ENCODE measurements at regions not wholly inside any gene's neighbourhood (a gene's known extent, or its start where the extent isn't known, plus 50 kb on each side); places are given as distances from the start of the nearest gene placed in this dataset.

GRCh38 chr10:77712207-77712606 lies 74.6 kb upstream of the KCNMA1 start:
- DNase-seq (ENCODE audit: low read depth, low spot score), result no peak
- H3K4me3 ChIP-seq (ENCODE audit: low read length), result no peak overlapping the region

DNA sequence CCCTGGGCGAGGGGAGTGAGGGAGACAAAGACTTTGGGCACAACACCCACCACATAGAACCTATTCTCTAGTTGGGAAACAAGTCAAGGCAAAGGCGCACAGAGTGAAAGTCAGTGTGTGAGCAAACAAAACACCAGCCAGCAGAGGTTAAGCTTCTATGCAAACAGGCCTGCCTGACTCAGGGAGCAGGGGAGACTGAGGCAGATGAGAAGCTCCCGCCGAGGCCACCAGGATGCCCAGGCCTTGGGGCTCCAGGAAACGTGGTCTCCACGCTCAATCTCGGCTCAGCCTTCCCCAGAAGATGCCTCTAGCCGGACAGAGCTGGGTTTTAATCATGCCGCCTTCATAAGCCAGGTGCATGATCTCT lies 74.1 kb upstream of the KCNMA1 start:
- H3K4me3 ChIP-seq (ENCODE audit: low read length), result no peak overlapping the region

DNA sequence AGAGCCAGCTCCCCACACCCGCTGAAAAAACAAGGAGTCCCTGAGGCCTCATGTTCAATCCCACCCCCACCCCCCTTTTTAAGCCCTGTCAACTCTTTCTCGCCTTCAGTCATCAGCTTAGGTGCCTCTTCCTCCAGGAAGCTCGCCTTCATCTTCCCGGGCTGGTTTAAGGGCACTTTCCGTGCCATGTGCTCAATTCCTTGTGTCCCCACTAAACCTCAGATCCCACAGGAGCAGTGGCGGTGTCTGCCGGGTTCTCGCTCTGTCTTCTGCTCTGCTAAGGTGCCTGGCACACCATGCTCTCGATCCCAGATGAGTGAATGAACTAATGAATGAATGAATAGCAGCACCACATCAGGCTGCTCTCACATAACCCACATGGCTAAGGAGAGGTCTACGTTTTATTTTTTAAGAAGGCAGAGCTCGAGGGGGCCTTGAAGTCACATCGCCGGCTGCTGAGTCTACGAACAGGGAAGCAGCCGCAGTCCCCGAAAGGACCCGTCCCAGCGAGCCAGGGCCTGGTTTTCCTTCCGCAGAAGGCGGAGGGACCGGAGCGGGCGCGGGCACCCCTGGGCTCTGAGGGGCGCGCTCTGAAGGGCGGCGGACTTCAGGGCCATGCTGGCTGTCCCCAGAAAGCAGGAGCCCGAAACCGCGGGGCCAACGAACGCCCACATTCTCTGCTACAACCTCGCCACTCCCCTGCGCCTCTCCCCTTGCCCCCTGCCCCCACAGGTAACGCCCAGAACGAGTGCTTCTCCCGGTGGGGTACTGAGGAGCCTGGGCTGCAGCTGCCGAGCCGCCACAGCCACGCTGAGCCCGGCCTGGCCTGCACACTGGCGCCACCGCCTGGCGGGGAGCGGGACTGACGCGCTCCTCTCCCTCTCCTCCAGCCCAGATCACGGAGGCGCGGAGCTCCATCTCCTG lies 73.4 kb upstream of the KCNMA1 start:
- peak; percentile 6 for DNase-seq (ENCODE audit: low read depth, low spot score)
- H3K4me3 ChIP-seq (ENCODE audit: low read length), result no peak overlapping the region

More for the DNA sequence above, 74.1 kb upstream of the KCNMA1 start:
- no peak for DNase-seq (ENCODE audit: low read depth, low spot score)

DNA sequence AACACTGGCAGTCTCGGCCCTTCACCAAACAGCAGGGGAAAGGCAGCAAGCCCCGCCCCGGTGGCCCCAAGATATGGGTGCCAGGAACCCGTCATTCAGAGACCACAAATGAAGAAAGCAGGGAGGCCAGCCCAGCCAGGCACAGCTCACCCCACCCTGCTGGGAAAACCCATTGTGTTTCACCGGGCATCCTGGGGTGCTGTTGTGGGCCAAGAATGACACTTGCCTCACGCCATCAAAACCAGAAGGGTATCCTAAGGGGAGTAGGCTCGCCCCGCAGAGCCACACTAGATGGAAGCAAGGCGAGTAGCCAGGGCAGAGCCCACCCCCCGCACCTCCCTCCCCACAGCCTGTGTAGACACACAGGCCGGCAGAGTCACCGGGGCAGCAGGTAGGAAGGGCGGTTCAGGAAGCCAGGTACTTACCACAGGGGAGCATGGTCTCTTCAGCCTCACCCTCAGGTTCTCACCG lies 72.5 kb upstream of the KCNMA1 start:
- DNase-seq (ENCODE audit: low read depth, low spot score), result no peak
- no peak overlapping the region for H3K4me3 ChIP-seq (ENCODE audit: low read length)

- no peak for DNase-seq (ENCODE audit: low read depth, low spot score)
Measured at GRCh38 chr10:77707570-77707969, 70.0 kb upstream of the KCNMA1 start.

DNA sequence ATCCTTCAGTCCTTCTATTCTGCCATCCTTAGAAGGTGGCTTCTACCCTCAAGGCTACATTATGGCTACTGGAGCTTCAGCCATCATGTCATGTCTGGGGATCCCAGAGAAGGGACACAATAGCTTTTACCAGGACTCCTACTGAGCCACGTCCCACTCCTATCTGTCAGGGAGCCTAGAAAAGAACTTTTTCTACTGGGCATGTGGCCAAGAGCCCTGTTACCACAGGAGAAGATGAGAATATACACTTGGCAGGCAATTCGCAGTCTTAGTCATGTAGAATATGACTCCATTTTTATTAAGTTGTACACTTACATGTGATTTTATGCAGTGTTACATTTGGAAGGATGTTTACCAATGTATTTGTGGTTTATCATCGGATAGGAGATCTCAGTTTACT lies 64.6 kb upstream of the KCNMA1 start:
- no peak for DNase-seq (ENCODE audit: low read depth, low spot score)
- H3K4me3 ChIP-seq (ENCODE audit: low read length), result no peak overlapping the region

More at GRCh38 chr10:77707570-77707969, 70.0 kb upstream of the KCNMA1 start:
- H3K4me3 ChIP-seq (ENCODE audit: low read length), result no peak overlapping the region

DNA sequence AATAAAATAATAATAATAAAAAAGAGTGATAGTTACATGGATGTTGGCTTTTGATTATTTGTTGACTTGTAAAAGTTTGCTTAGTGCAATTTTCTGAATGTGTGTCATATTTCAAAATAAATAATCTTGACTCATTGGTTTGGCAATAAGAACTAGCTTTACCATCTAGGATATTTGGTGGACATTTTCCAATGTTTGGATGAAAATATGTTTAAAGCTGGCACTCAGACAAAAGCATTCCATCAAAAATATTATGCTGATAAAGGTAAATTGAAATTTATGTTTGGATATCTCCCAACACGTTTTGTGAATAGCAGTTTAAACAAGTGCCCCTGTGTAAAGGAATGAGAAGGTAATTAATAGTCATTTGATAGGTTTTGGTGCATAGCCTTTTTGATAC lies 62.5 kb upstream of the KCNMA1 start:
- DNase-seq (ENCODE audit: low read depth, low spot score), result no peak
- H3K4me3 ChIP-seq (ENCODE audit: low read length), result no peak overlapping the region

DNA sequence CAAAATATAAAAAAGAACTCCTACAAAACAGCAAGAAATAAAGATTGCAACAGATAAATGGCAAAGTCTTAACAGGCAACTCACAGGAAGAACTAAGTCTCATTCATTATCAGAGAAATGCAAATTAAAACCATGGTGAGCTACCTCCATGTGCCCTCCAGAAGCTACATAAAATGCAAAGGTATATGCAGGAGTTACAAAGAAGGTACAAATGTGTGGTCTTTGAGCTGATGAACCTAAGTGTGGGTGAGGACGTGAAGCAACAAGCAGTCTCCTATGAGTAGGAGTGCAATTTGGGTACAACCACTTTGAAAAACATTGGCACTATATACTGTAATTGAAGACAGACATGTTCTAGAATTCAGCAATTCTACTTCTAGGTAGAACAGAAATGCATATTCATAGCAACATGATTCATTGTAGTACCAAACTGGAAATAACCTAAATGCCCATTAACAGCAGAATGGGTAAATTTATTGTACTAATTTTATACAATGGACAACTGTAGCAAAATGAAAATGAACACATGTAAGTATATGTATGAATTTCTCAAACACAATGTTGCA lies 61.6 kb upstream of the KCNMA1 start:
- no peak overlapping the region for H3K4me3 ChIP-seq (ENCODE audit: low read length)
- no peak for DNase-seq (ENCODE audit: low read depth, low spot score)

- no peak for DNase-seq (ENCODE audit: low read depth, low spot score)
- no peak overlapping the region for H3K4me3 ChIP-seq (ENCODE audit: low read length)
Measured at GRCh38 chr10:77698267-77698931, 60.8 kb upstream of the KCNMA1 start.

- H3K4me3 ChIP-seq (ENCODE audit: low read length), result no peak overlapping the region
- DNase-seq (ENCODE audit: low read depth, low spot score), result no peak
Measured at GRCh38 chr10:77696584-77696983, 59.0 kb upstream of the KCNMA1 start.

GRCh38 chr10:77695186-77695585 lies 57.6 kb upstream of the KCNMA1 start:
- H3K4me3 ChIP-seq (ENCODE audit: low read length), result no peak overlapping the region
- no peak for DNase-seq (ENCODE audit: low read depth, low spot score)

GRCh38 chr10:77692782-77693181 lies 55.2 kb upstream of the KCNMA1 start:
- H3K4me3 ChIP-seq (ENCODE audit: low read length), result no peak overlapping the region
- no peak for DNase-seq (ENCODE audit: low read depth, low spot score)

DNA sequence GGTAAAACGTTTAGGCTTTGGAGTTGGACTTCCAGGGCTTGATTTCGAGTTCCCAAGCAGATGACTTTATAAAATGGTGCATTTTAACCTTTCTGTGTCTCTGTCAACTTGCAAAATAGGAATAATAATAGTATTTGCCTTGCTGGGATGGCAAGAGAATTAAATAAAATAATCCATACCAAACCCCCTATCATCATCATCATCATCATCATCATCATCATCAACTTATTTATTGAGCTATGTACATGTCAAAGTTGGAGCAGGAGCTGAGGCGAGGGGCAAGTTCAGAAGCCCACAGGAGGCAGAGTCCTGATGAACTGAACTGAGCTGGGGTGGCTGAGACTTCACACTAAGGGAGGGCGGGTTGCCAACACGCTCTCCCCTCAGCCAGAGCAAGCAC lies 51.7 kb upstream of the KCNMA1 start:
- no peak overlapping the region for H3K4me3 ChIP-seq (ENCODE audit: low read length)
- no peak for DNase-seq (ENCODE audit: low read depth, low spot score)

GRCh38 chr10:77687621-77688020 lies 50.0 kb upstream of the KCNMA1 start:
- DNase-seq (ENCODE audit: low read depth, low spot score), result no peak
- H3K4me3 ChIP-seq (ENCODE audit: low read length), result no peak overlapping the region
